GM12878 (cell line): ENCODE measurements at regions not wholly inside any gene's neighbourhood (a gene's known extent, or its start where the extent isn't known, plus 50 kb on each side); places are given as distances from the start of the nearest gene placed in this dataset.

Experiments
- ATAC-seq: fragments of 200-7000 bp; cut with Tn5 transposase; 3 replicates; pipeline ENCODE4 v1.9.1; 2020; ENCODE audit warnings: mild to moderate bottlenecking, moderate library complexity
- BruUV-seq: library from RNA; stranded (reverse); fragments of 400-500 nt; replicated peaks from 2 replicates; lab custom pipeline; 2021; lab: Mats Ljungman, UMichigan
- CTCF ChIA-PET: fragments of 300-600 bp; sonication (Branson Sonifier 250); formaldehyde crosslinking; extraction: SDS; loops from one replicate; lab custom pipeline; 2021; ENCODE audit warnings: inconsistent platforms; lab: Yijun Ruan, JAX
- POLR2A ChIA-PET: fragments of 350-600 bp; formaldehyde crosslinking; extraction: SDS; loops from one replicate; lab custom pipeline; 2021; ENCODE audit warnings: inconsistent platforms; lab: Charles Lee
- RAD21 ChIA-PET: fragments of 300-600 bp; sonication (Branson Sonifier 250); formaldehyde crosslinking; loops from one replicate; lab custom pipeline; 2023; ENCODE audit warnings: antibody characterized with exemption; ENCODE audit not compliant: unreplicated experiment; lab: Charles Lee
- SMC1A ChIA-PET: fragments of 300-600 bp; sonication (Branson Sonifier 250); formaldehyde crosslinking; loops from one replicate; lab custom pipeline; 2023; ENCODE audit not compliant: unreplicated experiment, uncharacterized antibody; lab: Charles Lee
- DNase-seq: peaks from one replicate; pipeline ENCODE4 v3.0.0-alpha.2; 2011; ENCODE audit warnings: low read depth, low spot score
- FAIRE-seq: peaks from 3 replicates; lab custom pipeline; 2011; peaks lifted over from hg19 to GRCh38; lab: Jason Lieb, UNC
- H2AFZ ChIP-seq: 2 replicates; pipeline ENCODE4 v1.6.0; 2011; ENCODE audit warnings: low read depth, low read length, control low read depth; ENCODE audit not compliant: control insufficient read depth
- H3K27ac ChIP-seq: 2 replicates; pipeline ENCODE4 v1.5.1; 2011; ENCODE audit warnings: control low read depth; ENCODE audit not compliant: control insufficient read depth, insufficient read depth
- H3K27me3 ChIP-seq, 2 experiments: replicated peaks in 1 of 2; 2 replicates each; pipeline versions ENCODE4 v1.6.0 to v1.6.1; 2011; ENCODE audit warnings: low read length in 1 of 2; ENCODE audit not compliant: control insufficient read depth in 2 of 2, insufficient read depth in 2 of 2
- H3K36me3 ChIP-seq, 2 experiments: 2 replicates each; pipeline ENCODE4 v1.5.1; 2011; ENCODE audit warnings: low read length in 1 of 2; ENCODE audit not compliant: control insufficient read depth in 2 of 2, insufficient read depth in 2 of 2
- H3K4me1 ChIP-seq: 2 replicates; pipeline ENCODE4 v1.6.1; 2011; ENCODE audit warnings: mild to moderate bottlenecking, low read length, moderate library complexity, mixed read lengths; ENCODE audit not compliant: control insufficient read depth, insufficient read depth
- H3K4me2 ChIP-seq: 2 replicates; pipeline ENCODE4 v1.6.0; 2011; ENCODE audit warnings: control low read depth; ENCODE audit not compliant: control insufficient read depth, insufficient read depth
- H3K4me3 ChIP-seq: fragments of 200-600 bp; sonication (generic); 2 replicates; pipeline ENCODE4 v1.5.1; 2016
- H3K79me2 ChIP-seq: 2 replicates; pipeline ENCODE4 v1.6.0; 2011; ENCODE audit warnings: low read length; ENCODE audit not compliant: control insufficient read depth, insufficient read depth
- H3K9ac ChIP-seq: 2 replicates; pipeline ENCODE4 v1.8.0; 2011; ENCODE audit warnings: low read length, control low read depth, mixed read lengths; ENCODE audit not compliant: control insufficient read depth, insufficient read depth
- H3K9me3 ChIP-seq: replicated peaks from 3 replicates; pipeline ENCODE4 v1.5.1; 2011; ENCODE audit warnings: mild to moderate bottlenecking, low read length; ENCODE audit not compliant: control insufficient read depth, insufficient read depth
- H4K20me1 ChIP-seq: 2 replicates; pipeline ENCODE4 v1.6.0; 2011; ENCODE audit not compliant: control insufficient read depth, insufficient read depth
- CHD2 ChIP-seq: IDR thresholded peaks from 2 replicates; pipeline ENCODE4 v1.6.1; 2011; ENCODE audit warnings: low read depth, low read length, improper control_type of control experiment, borderline replicate concordance
- CHD4 ChIP-seq: fragments of 200-600 bp; sonication (generic); IDR thresholded peaks from 2 replicates; pipeline ENCODE4 v1.6.1; 2016; ENCODE audit warnings: mild to moderate bottlenecking
- ETV6 ChIP-seq, 2 experiments: fragments of 450-650 bp in 1 of 2; IDR thresholded peaks in 1 of 2; conservative IDR thresholded peaks in 1 of 2; 2 replicates each; pipeline ENCODE4 v1.6.1; 2014; ENCODE audit warnings: antibody characterized with exemption in 1 of 2, borderline replicate concordance in 1 of 2, low read depth in 1 of 2, mild to moderate bottlenecking in 1 of 2, moderate library complexity in 1 of 2
- HCFC1 ChIP-seq: fragments of 150-350 bp; IDR thresholded peaks from 2 replicates; pipeline ENCODE4 v1.6.1; 2014; ENCODE audit warnings: low read length
- JUND ChIP-seq: IDR thresholded peaks from 2 replicates; pipeline ENCODE4 v1.6.1; 2012; ENCODE audit warnings: low read depth, mild to moderate bottlenecking, low read length, improper control_type of control experiment, moderate library complexity
- NFYB ChIP-seq: IDR thresholded peaks from 2 replicates; pipeline ENCODE4 v1.6.1; 2011; ENCODE audit warnings: low read depth, mild to moderate bottlenecking, low read length, improper control_type of control experiment, moderate library complexity; ENCODE audit not compliant: insufficient read depth
- PBX3 ChIP-seq: IDR thresholded peaks from 2 replicates; pipeline ENCODE4 v1.6.1; 2011; ENCODE audit warnings: mild to moderate bottlenecking, low read depth, low read length, moderate library complexity; ENCODE audit not compliant: insufficient replicate concordance
- PML ChIP-seq: IDR thresholded peaks from 2 replicates; pipeline ENCODE4 v1.6.1; 2012; ENCODE audit warnings: low read length, inconsistent platforms
- POU2F2 ChIP-seq: IDR thresholded peaks from 3 replicates; pipeline ENCODE4 v1.6.1; 2011; ENCODE audit warnings: low read depth, mild to moderate bottlenecking, low read length, borderline replicate concordance
- RFX5 ChIP-seq: IDR thresholded peaks from 2 replicates; pipeline ENCODE4 v1.6.1; 2011; ENCODE audit warnings: low read depth, low read length, improper control_type of control experiment
- SIN3A ChIP-seq: IDR thresholded peaks from 2 replicates; pipeline ENCODE4 v1.6.1; 2012; ENCODE audit warnings: low read depth, low read length, improper control_type of control experiment
- SIX5 ChIP-seq: IDR thresholded peaks from 2 replicates; pipeline ENCODE4 v1.6.1; 2011; ENCODE audit warnings: mild to moderate bottlenecking, low read depth, low read length, moderate library complexity; ENCODE audit not compliant: severe bottlenecking
- SMAD1 ChIP-seq: fragments of 450-650 bp; IDR thresholded peaks from 2 replicates; pipeline ENCODE4 v1.6.1; 2018; ENCODE audit warnings: mild to moderate bottlenecking, low read depth; ENCODE audit not compliant: partially characterized antibody
- STAT3 ChIP-seq: IDR thresholded peaks from 2 replicates; pipeline ENCODE4 v1.6.1; 2011; ENCODE audit warnings: low read depth, low read length, improper control_type of control experiment
- ZNF384 ChIP-seq: IDR thresholded peaks from 2 replicates; pipeline ENCODE4 v1.6.1; 2012; ENCODE audit warnings: low read depth, mild to moderate bottlenecking, low read length, improper control_type of control experiment, borderline replicate concordance
- WGBS: methylation state at CpG from one replicate; pipeline ENCODE4 v1.1.6; 2016; ENCODE audit warnings: low lambda C conversion rate; ENCODE audit not compliant: insufficient replicate concordance, insufficient coverage; ENCODE audit errors: missing lambda C conversion rate; 5-methylcytosine and 5-hydroxymethylcytosine counted together
- in situ Hi-C: fragments of 300-500 bp; cut with MboI; formaldehyde crosslinking; loops from 9 replicates; pipeline ENCODE4 v1.14.3; 2018; ENCODE audit warnings: mixed read lengths
- intact Hi-C: fragments of 100-400 bp; cut with micrococcal nuclease; formaldehyde crosslinking; loops from one replicate; pipeline ENCODE4 v1.14.2; 2022; ENCODE audit not compliant: unreplicated experiment
- TF ChIP-seq, protein P1 (sequence below), 3 experiments: IDR thresholded peaks in 2 of 3; conservative IDR thresholded peaks in 1 of 3; 2 replicates each; pipeline ENCODE4 v1.5.1; 2011; ENCODE audit warnings: low read depth in 3 of 3, low read length in 3 of 3, mild to moderate bottlenecking in 3 of 3, control low read depth in 2 of 3, moderate library complexity in 2 of 3, inconsistent platforms in 1 of 3, mixed read lengths in 1 of 3; ENCODE audit not compliant: control insufficient read depth in 2 of 3, insufficient read depth in 1 of 3; ENCODE audit errors: extremely low read depth in 1 of 3
- TF ChIP-seq, protein P2 (sequence below): fragments of 450-650 bp; IDR thresholded peaks from 2 replicates; pipeline ENCODE4 v1.6.1; 2017; ENCODE audit warnings: antibody characterized with exemption, mild to moderate bottlenecking, moderate library complexity

- Histone ChIP-seq H3K9ac (no peak overlapping the region), H3K27me3 (no peaks in the 10 kb centered on the region), H2AFZ (no peak overlapping the region), H3K79me2 (no peaks in the 10 kb centered on the region), H3K36me3 (no peaks in the 10 kb centered on the region), H4K20me1 (no peaks in the 10 kb centered on the region)
- 14% methylated on average over 2 of the region's 2 CpGs for WGBS
- intact Hi-C loops, result no loop called here
- FAIRE-seq, result no peak
- RAD21 ChIA-PET, result no interaction called here
- TF ChIP-seq PML (no peak), CHD4 (no peak), JUND (no peak), SIN3A (no peak), RFX5 (no peak), PBX3 (no peak), ETV6 (conservative IDR thresholded peaks at IDR 0.05 in 1 of 2, IDR thresholded peaks at IDR 0.05 in 1 of 2; ENCODE audit: borderline replicate concordance in 1 of 2, low read depth in 1 of 2) (no peak), NFYB (no peak), HCFC1 (no peak), SIX5 (no peak), STAT3 (no peak), POU2F2 (no peak), SMAD1 (no peak), ZNF384 (no peak), CHD2 (no peak)
- TF ChIP-seq, protein P1, sequence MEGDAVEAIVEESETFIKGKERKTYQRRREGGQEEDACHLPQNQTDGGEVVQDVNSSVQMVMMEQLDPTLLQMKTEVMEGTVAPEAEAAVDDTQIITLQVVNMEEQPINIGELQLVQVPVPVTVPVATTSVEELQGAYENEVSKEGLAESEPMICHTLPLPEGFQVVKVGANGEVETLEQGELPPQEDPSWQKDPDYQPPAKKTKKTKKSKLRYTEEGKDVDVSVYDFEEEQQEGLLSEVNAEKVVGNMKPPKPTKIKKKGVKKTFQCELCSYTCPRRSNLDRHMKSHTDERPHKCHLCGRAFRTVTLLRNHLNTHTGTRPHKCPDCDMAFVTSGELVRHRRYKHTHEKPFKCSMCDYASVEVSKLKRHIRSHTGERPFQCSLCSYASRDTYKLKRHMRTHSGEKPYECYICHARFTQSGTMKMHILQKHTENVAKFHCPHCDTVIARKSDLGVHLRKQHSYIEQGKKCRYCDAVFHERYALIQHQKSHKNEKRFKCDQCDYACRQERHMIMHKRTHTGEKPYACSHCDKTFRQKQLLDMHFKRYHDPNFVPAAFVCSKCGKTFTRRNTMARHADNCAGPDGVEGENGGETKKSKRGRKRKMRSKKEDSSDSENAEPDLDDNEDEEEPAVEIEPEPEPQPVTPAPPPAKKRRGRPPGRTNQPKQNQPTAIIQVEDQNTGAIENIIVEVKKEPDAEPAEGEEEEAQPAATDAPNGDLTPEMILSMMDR (IDR thresholded peaks at IDR 0.05 in 2 of 3, conservative IDR thresholded peaks at IDR 0.05 in 1 of 3; ENCODE audit: control insufficient read depth in 2 of 3, extremely low read depth in 1 of 3, insufficient read depth in 1 of 3, low read depth in 3 of 3, low read length in 3 of 3), result no peak
- TF ChIP-seq, protein P2, sequence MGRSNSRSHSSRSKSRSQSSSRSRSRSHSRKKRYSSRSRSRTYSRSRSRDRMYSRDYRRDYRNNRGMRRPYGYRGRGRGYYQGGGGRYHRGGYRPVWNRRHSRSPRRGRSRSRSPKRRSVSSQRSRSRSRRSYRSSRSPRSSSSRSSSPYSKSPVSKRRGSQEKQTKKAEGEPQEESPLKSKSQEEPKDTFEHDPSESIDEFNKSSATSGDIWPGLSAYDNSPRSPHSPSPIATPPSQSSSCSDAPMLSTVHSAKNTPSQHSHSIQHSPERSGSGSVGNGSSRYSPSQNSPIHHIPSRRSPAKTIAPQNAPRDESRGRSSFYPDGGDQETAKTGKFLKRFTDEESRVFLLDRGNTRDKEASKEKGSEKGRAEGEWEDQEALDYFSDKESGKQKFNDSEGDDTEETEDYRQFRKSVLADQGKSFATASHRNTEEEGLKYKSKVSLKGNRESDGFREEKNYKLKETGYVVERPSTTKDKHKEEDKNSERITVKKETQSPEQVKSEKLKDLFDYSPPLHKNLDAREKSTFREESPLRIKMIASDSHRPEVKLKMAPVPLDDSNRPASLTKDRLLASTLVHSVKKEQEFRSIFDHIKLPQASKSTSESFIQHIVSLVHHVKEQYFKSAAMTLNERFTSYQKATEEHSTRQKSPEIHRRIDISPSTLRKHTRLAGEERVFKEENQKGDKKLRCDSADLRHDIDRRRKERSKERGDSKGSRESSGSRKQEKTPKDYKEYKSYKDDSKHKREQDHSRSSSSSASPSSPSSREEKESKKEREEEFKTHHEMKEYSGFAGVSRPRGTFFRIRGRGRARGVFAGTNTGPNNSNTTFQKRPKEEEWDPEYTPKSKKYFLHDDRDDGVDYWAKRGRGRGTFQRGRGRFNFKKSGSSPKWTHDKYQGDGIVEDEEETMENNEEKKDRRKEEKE, result no peak
- TF ChIP-seq, all 136 proteins: peak for 0
- Histone ChIP-seq H3K27ac (no peak overlapping the region), H3K4me3 (no peak overlapping the region), H3K4me1 (no peaks in the 10 kb centered on the region), H3K4me2 (no peak overlapping the region), H3K9me3 (no peaks in the 10 kb centered on the region)
- ChIA-PET SMC1A (no interaction called here), POLR2A (no interaction called here), CTCF (no interaction called here)
- in situ Hi-C loops, result no loop called here
- no peak for DNase-seq
- BruUV-seq, result no TSS peak
- no peak for ATAC-seq
These were observed 691.4 kb upstream of the POM121L12 start for GRCh38 chr7:52344015-52344414.
